ENCODE measurements at regions not wholly inside any gene's neighbourhood (a gene's known extent, or its start where the extent isn't known, plus 50 kb on each side); places are given as distances from the start of the nearest gene placed in this dataset.

- TF ChIP-seq ZNF274 (IDR thresholded peaks at IDR 0.05; ENCODE audit: insufficient read depth, insufficient read length): no peak
- TF ChIP-seq CTCF (IDR thresholded peaks at IDR 0.05 in 2 of 3, conservative IDR thresholded peaks at IDR 0.05 in 1 of 3; ENCODE audit: control insufficient read depth in 2 of 3, extremely low read depth in 1 of 3, insufficient read depth in 1 of 3, low read depth in 3 of 3, low read length in 3 of 3): peak; percentile 53 to 71 (median 54); a peak in 5 of 6 replicates
- TF ChIP-seq SRF (IDR thresholded peaks at IDR 0.05; ENCODE audit: low read depth in 2 of 2, low read length in 2 of 2): no peak
- TF ChIP-seq EZH2 (IDR thresholded peaks at IDR 0.05; ENCODE audit: borderline replicate concordance, control insufficient read depth, low read depth, low read length): no peak
Observed at GRCh38 chr10:81179805-81180452, 642.2 kb downstream of the SH2D4B start.
